ENCODE measurements at regions not wholly inside any gene's neighbourhood (a gene's known extent, or its start where the extent isn't known, plus 50 kb on each side); places are given as distances from the start of the nearest gene placed in this dataset.
"Not testable (repeated sequence)": the region's sequence is repeated elsewhere in the genome, so short reads cannot be mapped to it uniquely, and the experiment has no call there.

DNA sequence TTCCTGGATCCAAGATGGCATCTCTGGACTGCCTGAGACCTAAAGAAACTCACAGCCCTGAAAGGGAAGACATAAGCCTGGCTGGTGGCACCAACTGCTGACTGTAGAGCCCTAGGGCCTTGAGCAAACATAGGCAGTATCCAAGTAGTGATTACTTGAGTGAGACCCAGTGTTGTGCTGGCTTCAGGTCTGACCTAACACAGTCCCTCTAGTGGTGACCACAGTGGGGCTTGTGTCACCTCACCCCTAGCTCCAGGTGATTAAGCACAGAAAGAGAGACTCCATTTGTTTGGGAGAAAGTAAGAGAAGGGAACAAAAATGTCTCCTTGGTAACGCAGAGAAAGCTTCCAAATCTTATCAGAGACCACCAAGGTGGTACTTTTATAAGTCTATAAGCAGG is 496.3 kb upstream of the HTR2C start:
- no peak for DNase-seq (ENCODE audit: low read depth, low spot score)

DNA sequence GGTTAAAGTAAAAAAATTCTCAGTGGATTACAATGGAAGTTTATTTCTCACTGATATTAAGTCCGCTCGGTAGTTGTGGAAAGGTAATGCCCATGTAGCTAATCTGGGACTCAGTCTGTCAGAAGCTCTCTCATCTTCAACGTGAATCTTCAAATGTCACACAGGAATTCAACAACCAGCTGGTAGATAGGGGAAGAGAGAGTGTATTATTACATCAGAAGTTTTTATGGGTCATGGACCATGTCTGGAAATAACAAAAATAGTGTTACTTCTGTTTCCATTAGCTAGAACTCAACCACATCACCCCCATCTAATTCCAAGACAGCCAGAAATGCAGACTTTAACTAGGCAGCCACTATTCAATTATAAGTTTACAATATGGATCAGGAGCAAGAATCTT is 506.1 kb upstream of the HTR2C start:
- DNase-seq (ENCODE audit: low read depth, low spot score), result no peak

DNA sequence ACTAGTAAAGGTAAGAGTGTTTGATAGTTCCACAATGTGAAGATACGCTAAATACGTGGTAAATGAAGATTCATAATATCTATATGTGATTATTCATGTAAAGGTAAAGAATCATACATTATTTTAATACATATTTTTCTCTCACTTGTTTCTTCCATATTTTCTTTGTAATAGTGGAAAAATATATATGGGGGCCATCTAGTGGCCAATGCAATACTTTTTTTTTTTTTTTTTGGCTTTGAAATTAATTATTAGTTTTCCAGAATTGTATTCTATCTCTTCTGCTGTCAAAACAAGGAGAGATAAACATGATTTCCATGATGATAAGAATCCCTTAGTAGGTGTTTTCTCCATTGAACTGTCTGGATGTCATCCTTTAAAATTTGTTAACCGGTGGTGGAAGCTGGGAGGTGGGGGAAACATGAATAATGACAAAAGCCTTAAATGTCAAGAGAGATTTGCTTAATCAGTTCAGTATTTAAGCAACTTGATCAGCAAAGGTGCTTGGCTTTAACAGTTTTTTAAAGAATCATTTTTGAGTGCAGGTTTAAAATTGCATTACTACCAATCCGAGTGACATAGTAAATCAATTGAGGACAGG is 508.7 kb upstream of the HTR2C start:
- DNase-seq (ENCODE audit: low read depth, low spot score), result no peak

DNA sequence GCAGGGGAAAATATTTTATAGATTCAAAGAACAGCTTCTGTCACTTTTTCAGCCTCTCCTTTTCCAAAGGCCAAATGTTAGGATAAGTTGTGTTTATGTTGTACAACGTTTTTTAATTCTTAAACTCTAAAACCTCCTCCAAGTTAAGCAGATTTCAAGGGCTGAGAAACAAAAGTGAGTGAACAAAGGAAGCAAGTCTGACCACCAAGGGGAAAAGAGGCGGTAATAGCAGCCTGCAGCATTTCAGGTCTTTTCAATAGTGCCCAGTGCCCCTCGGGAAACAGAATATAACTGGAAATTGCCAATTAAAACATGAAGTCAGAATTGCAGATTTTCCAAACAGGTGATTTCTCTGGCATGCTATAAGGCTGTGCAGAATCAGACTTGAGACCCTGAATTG is 510.0 kb upstream of the HTR2C start:
- DNase-seq (ENCODE audit: low read depth, low spot score), result no peak

DNA sequence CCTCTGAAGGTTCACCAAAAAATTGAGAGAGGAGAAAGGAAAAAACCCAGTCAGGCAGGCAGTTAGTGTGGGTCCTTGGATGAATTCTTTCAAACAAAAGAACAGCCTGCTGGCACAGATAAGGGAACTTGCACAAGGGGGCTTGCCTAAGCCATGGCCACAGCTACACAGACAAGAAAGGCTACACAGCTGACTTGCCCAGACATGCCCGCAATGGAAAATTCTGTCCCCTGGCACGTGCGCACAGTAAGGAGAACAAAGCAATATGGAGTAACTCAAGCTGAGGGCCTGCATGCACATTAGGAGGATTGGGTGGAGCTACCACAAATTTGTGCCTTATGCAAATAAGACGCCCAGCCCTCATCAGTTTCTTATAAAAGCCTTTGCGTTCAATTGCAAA is 512.5 kb upstream of the HTR2C start:
- no peak for DNase-seq (ENCODE audit: low read depth, low spot score)

DNA sequence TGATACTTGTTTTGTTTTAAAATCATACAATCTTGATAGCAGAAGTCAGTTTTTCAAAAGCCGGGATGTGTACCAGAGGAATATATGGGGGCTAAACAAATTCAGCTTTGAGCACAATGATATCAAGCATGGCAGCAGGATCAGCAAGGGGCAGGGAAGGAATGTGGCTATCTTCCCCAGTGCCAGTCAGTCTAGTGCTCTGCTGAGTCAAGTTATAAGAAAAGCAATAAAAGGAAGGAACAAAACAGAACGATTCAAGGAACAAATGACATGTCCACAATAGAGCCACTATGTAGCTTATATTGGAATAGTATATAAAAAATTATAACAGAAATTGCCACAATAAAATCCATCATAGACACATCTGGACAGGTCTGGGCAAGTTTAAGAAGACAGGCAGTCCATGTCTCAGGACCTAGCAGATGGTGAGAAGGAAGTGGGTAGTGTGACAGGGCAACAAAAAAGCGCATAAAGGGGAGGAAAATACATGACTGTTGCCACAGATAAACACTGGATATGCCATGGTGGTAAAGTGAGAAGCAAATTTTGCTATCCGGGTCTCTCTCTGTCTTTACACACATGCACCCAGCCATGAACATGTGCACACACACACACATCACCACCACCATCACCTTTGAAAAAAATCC is 518.2 kb upstream of the HTR2C start:
- DNase-seq (ENCODE audit: low read depth, low spot score), result no peak

DNA sequence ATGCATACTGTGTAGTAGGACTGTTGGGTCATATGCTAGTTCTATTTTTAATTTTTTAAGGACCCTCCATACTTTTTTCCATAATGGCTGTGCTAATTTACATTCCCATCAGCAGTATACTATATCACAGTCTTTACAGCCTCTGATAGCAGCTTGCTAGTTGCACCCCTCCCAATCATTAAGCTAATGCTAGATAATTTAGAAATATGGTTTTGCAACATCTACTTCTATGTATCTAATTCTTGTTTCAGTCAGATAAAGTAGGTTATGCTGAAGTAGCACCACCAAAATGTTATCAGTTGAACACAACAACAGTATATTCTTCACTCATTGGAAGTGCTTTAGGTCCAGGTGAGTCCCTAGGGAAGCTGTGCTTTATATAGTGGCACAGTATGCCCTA is 522.7 kb upstream of the HTR2C start:
- no peak for DNase-seq (ENCODE audit: low read depth, low spot score)

DNA sequence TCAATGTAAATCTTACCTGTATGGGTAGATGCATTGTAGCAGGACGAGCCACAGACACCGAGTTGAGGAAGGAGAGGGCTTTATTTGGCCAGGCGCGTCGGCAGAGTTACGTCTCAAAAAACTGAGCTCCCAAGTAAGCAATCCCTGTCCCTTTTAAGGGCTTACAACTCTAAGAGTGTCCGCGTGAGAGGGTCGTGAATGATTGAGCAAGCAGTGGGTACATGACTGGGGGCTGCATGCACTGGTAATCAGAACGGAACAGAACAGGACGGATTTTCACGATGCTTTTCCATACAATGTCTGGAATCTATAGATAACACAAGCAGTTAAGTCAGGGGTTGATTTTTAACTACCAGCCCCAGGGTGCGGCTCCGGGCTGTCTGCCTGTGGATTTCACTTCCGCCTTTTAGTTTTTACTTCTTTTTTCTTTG is 524.9 kb upstream of the HTR2C start:
- DNase-seq (ENCODE audit: low read depth, low spot score), result no peak

DNA sequence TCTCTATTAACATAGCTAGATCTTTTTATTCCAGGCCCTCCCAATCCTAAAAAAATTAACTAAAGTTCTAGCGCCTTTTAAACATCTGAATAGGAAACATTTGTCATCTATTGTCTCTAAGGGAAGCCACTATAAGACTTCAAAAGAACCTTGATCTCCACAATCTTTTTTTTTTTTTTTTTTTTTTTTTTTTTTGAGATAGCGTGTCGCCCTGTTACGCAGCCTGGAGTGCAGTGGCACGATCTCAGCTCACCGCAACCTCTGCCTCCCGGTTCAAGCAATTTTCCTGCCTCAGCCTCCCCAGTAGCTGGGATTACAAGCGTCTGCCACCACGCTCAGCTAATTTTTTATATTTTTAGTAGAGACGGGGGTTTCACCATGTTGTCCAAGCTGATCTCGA is 526.5 kb upstream of the HTR2C start:
- DNase-seq (ENCODE audit: low read depth, low spot score), result not testable (repeated sequence)

DNA sequence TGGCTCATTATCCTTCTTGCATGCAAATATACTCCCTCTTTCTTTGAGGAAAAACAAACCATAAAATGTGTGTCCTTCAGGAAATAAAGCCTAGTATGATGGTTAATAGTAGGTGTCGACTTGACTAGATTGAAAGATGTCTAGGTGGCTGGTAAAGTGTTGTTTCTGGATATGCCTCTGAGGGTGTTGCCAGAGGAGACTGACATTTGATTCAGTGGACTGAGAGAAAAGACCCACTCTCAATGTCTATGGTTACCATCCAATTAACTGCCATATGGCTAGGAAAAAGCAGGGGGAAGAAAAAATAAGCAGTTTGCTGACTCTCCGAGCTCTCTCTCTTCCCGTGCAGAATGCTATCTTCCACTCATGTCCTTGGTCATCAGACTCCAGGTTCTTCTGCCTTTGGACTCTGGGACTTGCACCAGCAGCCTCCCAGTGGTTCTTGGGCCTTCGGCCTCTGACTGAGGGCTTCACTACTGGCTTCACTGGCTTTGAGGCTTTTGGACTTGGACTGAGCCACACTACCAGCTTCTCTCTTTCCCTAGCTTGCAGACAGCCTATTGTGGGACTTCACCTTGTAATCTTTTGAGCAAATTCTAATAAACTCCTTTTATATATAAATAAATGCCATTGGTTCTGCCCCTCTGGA is 532.1 kb upstream of the HTR2C start:
- DNase-seq (ENCODE audit: low read depth, low spot score), result no peak

DNA sequence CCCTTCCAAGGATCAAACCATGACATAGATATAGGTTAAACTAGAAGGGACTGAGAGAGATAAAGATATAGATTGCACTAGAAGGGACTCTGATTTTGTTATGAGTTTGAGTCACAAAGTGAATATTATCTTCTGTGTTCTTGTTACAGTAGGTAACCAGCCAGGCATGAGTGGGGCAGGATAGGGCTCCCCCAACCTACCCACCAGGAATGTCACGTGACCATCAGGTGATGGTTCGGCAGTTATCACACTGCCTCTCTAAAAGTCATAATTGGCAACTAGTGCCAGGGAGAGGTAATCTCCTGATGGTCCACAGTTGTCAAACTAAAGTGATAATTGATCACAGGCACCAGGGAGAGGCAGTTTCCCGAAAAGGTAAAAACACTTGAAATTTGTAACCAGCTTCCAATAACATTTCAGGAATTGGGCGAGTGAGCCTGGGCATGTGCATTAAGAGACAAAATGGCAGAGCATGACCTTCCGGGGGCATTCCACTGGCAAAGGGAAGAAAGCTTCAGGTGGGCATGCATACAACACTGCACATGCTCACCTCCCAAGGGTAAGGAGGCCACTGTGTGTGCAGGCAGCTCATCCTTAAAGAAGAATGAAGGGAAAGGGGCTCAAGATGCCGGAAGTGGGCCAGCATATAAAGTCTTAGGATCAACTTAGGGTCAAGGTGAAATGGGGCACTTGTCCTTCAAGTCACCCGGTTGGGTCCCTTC is 533.6 kb upstream of the HTR2C start:
- DNase-seq (ENCODE audit: low read depth, low spot score), result no peak

DNA sequence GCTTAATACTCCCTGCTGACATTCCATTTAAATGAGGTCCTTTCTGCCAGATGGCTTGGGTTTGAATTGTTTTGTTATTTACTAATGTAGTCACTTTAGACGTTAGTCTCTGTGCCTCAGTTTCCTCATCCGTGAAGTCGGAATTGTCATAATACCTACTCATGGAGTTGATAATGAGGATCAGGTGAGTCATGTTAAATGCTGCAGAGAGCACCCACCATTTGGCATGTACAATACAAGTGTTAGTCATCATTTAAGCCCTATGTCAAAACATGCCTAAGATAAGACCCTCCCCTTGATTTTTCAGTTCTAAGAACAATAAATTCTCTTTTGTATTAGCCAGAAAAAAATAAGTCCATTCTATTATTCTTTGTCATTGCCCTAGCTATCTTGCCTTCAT is 534.8 kb upstream of the HTR2C start:
- DNase-seq (ENCODE audit: low read depth, low spot score), result no peak

DNA sequence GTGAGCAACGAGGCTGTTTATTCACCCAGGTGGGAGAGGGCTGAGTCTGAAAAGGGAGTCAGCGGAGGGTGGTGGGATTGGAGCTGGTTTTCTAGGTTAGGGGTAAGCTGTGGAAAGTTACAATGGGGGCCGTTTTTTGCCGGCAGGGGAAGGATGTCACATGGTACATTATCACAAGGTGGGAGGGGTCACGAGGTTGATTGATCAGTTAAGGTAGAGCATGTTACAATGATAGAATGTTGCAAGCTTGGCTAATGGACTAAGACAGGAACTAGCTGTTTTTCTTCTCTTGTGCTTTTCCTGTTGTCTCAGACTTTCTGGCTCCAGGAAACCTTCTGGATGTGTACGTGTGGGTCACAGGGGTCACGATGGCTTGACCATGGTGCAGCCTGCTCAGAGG is 536.3 kb upstream of the HTR2C start:
- no peak for DNase-seq (ENCODE audit: low read depth, low spot score)

DNA sequence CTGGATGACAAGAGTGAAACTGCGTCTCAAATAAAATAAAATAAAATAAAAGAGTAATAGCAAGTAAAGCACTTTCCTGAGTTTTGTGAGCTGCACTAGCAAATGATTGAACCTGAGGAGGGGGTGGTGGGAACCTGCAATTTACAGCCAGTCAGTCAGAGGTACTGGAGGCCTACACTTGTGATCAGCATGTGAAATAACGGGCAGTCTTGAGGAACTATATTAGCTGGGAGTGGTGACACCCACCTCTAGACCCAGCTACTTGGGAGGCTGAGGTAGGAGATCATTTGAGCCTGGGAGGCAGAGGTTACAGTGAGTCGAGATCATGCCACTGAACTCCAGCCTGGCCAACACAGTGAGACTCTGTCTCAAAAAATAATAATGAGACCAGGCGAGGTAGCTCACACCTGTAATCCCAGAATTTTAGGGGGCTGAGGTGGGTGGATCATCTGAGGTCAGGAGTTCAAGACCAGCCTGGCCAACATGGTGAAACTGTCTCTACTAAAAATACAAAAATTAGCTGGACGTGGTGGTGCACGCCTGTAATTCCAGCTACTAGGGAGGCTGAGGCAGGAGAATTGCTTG is 537.1 kb upstream of the HTR2C start:
- no peak for DNase-seq (ENCODE audit: low read depth, low spot score)

DNA sequence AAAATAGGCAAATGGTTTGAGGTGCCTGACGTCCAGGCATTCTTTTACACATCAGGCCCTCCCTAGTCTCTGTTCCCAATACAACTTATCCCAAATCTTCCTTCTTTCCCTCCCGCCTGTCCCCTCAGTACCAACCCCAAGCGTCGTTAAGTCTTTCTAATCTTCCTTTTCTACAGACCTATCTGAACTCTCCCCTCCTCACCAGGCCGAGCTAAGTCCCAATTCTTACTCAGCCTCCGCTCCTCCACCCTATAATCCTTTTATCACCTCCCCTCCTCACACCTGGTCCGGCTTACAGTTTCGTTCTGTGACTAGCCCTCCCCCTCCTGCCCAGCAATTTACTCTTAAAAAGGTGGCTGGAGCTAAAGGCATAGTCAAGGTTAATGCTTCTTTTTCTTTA is 542.4 kb upstream of the HTR2C start:
- DNase-seq (ENCODE audit: low read depth, low spot score), result not testable (repeated sequence)

DNA sequence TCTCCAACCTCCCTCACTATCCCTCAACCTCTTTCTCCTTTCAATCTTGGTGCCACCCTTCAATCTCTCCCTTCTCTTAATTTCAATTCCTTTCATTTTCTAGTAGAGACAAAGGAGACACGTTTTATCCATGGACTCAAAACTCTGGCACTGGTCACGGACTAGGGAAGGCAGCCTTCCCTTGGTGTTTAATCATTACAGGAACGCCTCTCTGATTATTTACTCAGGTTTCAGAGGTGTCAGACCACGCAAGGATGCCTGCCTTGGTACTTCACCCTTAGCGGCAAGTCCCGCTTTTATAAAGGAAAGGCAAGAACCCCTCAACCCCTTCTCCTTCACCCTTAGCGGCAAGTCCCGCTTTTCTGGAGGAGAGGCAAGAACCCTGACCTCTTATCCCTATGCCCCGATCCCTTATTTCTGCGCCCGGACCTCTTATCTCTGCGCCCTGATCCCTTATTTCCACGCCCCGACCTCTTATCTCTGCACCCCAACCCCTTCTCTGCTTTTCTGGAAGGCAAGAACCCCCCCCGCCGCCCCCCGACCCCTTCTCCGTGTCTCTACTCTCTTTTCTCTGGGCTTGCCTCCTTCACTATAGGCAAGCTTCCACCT is 543.1 kb upstream of the HTR2C start:
- not testable (repeated sequence) for DNase-seq (ENCODE audit: low read depth, low spot score)

DNA sequence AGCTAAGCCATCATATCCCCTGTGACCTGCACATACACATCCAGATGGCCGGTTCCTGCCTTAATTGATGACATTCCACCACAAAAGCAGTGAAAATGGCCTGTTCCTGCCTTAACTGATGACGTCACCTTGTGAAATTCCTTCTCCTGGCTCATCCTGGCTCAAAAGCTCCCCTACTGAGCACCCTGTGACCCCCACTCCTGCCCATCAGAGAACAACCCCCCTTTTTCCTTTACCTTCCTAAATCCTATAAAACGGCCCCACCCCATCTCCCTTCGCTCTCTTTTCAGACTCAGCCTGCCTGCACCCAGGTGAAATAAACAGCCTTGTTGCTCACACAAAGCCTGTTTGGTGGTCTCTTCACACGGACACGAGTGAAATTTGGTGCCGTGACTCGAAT is 543.8 kb upstream of the HTR2C start:
- peak; percentile 56 for DNase-seq (ENCODE audit: low read depth, low spot score)

DNA sequence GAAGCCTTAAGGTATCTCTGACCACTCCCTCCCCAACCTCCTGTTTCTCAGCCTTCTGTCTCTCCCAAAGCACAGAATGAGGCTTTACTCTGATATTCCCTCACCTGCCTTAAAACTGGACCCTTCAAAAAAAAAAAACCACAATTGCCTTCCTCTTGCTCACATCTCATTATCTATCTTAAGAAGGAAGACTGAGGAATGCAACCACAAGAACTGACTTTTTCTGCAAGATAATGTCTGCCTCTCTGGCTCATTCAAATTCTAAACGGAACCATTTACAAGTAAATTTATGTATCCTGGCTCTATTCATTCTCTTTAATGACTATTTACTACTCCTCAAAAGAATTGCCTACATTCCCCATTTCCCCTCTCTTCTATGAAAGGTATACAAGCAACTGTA is 545.5 kb upstream of the HTR2C start:
- DNase-seq (ENCODE audit: low read depth, low spot score), result peak; percentile 65

DNA sequence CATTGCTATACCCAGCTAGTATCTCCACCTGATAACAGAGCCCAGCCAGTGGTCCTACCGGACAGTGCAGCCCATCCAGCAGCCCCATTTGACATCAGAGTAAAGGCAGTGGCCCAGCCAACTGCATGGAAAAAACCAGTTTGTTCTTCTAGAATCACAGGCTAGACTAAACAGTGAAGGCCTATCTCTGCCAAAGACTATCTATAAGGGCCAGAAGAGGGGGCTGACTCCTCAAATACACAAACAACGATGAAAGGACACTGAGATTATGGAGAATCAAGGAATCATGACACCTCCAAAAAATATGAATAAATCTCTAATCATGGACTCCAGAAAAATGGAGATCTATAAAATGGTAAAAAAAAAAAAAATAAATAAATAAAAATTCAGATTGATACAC is 546.4 kb upstream of the HTR2C start:
- no peak for DNase-seq (ENCODE audit: low read depth, low spot score)

DNA sequence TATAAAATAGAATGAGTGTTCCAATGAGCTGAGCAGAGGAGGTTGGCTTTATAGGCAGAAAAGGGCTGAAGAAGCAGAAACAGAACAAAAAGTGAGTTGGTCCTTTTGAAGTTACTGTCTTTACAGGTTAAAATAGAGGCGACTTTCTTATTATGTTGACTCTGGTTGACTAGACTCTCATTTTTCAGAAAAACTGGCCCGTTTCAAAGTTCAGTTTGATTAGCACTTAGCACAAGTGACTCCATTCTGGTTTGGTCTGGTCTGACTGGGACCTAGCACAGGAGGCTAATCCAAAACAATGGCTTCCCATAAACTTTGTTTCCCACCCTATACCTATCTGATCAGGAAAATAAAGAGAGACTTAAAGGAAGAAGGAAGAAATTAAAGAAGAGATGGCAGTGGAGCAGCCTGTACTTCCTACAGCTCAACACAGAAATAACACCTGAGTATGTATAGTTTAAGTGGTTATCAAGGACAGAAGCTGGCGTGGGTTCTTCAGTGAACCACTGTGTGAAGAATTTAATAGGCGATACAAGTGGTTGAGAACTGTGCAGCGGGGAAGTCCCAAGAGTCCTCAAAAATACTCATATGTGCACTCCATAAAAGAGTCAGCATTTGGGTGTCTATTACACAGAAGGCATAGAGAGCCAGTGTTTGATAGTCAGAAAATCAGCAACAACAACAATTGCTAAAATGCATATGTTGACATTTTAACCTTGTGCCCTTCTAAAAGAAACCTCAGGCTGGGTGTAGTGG is 554.8 kb upstream of the HTR2C start:
- no peak for DNase-seq (ENCODE audit: low read depth, low spot score)

DNA sequence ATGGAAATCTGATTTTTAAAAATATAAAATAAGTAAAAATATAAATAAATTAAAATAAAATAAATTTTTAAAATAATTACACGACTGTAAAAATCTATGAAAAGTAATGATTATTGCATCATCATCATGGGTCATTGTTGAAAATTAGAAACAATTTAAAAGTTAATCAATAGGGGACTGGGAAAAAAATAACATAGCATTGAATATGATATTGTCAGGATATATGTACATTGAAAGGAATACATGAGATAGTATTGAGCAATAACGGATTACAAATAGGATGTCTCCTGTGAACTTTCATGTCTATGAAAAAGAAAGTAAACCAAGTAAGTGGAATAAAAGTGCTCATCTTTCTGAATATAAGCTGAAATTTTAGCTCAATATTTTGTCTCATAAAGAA is 566.8 kb upstream of the HTR2C start:
- no peak for DNase-seq (ENCODE audit: low read depth, low spot score)

All from iPS DF 19.7 (cell line).